ENCODE measurements at regions not wholly inside any gene's neighbourhood (a gene's known extent, or its start where the extent isn't known, plus 50 kb on each side); places are given as distances from the start of the nearest gene placed in this dataset.

GRCh38 chr6:149168968-149169367 lies 148.5 kb upstream of the TAB2 start:
- TF ChIP-seq, protein P1, sequence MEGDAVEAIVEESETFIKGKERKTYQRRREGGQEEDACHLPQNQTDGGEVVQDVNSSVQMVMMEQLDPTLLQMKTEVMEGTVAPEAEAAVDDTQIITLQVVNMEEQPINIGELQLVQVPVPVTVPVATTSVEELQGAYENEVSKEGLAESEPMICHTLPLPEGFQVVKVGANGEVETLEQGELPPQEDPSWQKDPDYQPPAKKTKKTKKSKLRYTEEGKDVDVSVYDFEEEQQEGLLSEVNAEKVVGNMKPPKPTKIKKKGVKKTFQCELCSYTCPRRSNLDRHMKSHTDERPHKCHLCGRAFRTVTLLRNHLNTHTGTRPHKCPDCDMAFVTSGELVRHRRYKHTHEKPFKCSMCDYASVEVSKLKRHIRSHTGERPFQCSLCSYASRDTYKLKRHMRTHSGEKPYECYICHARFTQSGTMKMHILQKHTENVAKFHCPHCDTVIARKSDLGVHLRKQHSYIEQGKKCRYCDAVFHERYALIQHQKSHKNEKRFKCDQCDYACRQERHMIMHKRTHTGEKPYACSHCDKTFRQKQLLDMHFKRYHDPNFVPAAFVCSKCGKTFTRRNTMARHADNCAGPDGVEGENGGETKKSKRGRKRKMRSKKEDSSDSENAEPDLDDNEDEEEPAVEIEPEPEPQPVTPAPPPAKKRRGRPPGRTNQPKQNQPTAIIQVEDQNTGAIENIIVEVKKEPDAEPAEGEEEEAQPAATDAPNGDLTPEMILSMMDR (IDR thresholded peaks at IDR 0.05; ENCODE audit: borderline replicate concordance, insufficient read depth, low read depth, low read length), result no peak
- H3K4me3 ChIP-seq (ENCODE audit: low read depth, low read length), result no peak overlapping the region

GRCh38 chr6:149169761-149170511 lies 147.6 kb upstream of the TAB2 start:
- TF ChIP-seq, protein P1 (IDR thresholded peaks at IDR 0.05; ENCODE audit: borderline replicate concordance, insufficient read depth, low read depth, low read length), result no peak
- H3K4me3 ChIP-seq (ENCODE audit: low read depth, low read length), result no peak overlapping the region

DNA sequence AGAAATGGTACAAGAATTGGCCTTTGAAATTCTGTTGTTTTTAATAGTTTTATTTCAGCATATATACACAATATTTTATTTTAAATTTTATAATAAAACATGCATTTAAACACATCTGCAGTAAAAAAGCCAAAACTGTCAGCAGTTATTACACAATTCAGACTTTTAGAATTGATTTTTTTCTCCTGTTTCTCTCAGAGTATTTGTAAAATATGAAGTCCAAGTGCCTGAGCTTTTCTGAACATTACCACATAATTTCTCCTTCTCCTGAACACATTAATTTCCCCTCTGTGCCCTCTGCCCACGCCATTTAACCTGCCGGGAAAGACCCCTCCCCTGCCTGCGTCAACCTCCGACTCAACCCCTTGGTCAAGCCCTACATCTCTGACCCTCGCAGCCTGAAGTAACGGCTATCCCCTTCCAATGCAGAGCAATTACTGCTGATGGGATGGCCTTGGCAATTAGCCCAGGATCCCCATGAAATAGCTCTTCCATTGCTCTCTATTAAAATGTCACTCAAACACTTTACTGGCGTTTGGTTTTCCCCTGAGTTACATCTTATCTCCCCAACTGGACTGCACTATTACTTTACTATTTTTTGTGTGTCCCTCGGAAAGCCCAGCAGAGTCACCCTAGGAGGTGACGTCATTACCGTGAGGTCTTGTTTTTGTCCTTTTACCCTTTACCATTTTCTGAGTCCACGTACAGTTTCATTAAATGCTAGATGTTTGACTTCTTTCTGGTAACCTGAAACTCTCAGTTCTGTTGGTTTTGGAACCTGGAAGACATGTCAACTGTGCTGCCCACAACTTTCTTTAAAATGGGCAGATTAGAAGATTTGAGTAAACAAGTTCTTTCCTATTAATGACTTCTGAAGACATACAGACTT lies 146.7 kb upstream of the TAB2 start:
- H3K4me3 ChIP-seq (ENCODE audit: low read depth, low read length), result no peak overlapping the region
- TF ChIP-seq, protein P1 (IDR thresholded peaks at IDR 0.05; ENCODE audit: borderline replicate concordance, insufficient read depth, low read depth, low read length), result no peak

DNA sequence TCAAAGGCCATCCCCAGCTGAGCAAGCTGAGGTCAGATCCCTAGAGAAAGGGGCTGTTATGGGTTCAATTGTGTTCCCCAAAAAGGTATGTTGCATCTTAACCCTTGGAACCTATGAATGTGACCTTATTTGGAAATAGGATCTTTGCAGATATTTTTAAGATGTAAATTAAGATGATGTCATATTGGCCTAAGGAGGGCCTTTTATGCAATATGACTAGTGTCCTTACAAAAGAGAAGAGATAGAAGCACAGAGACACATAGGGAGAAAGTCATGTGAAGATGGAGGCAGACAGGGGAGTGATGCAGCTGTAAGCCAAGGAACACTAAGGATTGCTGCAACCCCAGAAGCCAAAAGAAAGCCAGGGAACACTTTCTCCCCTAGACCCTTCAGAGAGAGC lies 144.3 kb upstream of the TAB2 start:
- TF ChIP-seq, protein P1 (IDR thresholded peaks at IDR 0.05; ENCODE audit: borderline replicate concordance, insufficient read depth, low read depth, low read length), result no peak
- no peak overlapping the region for H3K4me3 ChIP-seq (ENCODE audit: low read depth, low read length)

DNA sequence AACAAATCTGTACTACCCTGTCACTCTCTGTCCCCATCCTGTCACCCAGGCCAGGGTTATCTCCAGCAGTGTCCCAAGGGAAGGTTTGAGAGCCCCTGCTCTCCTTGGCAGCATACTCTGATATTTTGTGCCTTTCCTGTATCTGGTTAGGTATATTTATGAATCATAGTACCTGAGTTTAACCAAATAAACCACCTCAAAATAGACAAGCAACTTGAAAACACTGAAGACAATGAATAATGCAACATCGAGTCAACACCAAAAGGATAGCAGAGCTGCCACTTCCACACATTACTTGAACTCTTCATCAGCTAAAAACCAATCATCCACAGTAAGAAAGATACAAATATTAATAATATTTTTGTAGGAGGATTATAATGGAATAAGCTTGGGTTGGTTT lies 142.6 kb upstream of the TAB2 start:
- TF ChIP-seq, protein P1 (IDR thresholded peaks at IDR 0.05; ENCODE audit: borderline replicate concordance, insufficient read depth, low read depth, low read length), result no peak
- no peak overlapping the region for H3K4me3 ChIP-seq (ENCODE audit: low read depth, low read length)

GRCh38 chr6:149176971-149177667 lies 140.4 kb upstream of the TAB2 start:
- TF ChIP-seq, protein P1 (IDR thresholded peaks at IDR 0.05; ENCODE audit: borderline replicate concordance, insufficient read depth, low read depth, low read length), result no peak

More at GRCh38 chr6:149176971-149177667, 140.4 kb upstream of the TAB2 start:
- no peak overlapping the region for H3K4me3 ChIP-seq (ENCODE audit: low read depth, low read length)

Data from GM12875 (cell line).